Activated CD8-positive, alpha-beta T cell treated with anti-CD3 and anti-CD28 coated beads for 36 hours (primary cell): ENCODE measurements at regions not wholly inside any gene's neighbourhood (a gene's known extent, or its start where the extent isn't known, plus 50 kb on each side); places are given as distances from the start of the nearest gene placed in this dataset.

ENCODE experiments used
- ATAC-seq: fragments of 200-7000 bp; cut with Tn5 transposase; one replicate; pipeline ENCODE4 v1.10.0; 2021; ENCODE audit warnings: mild to moderate bottlenecking, moderate library complexity
- CTCF ChIA-PET: fragments of 350-600 bp; sonication (Branson Sonifier 250); formaldehyde crosslinking; loops from one replicate; lab custom pipeline; 2021; ENCODE audit warnings: antibody characterized with exemption; lab: Charles Lee
- POLR2A ChIA-PET: fragments of 350-600 bp; sonication (Branson Sonifier 250); formaldehyde crosslinking; loops from one replicate; lab custom pipeline; 2021; ENCODE audit warnings: antibody characterized with exemption; lab: Charles Lee
- DNase-seq: peaks from one replicate; pipeline ENCODE4 v3.0.0-alpha.2; 2020
- H3K27ac Mint-ChIP-seq: one replicate; pipeline ENCODE4 v1.8.0; 2021; ENCODE audit warnings: mild to moderate bottlenecking, mixed read lengths
- H3K27me3 Mint-ChIP-seq: one replicate; pipeline ENCODE4 v1.8.0; 2021; ENCODE audit warnings: mixed read lengths
- H3K36me3 Mint-ChIP-seq: one replicate; pipeline ENCODE4 v1.8.0; 2021; ENCODE audit warnings: low read depth, mixed read lengths
- H3K4me1 Mint-ChIP-seq: one replicate; pipeline ENCODE4 v1.8.0; 2021; ENCODE audit warnings: low read depth, mixed read lengths
- H3K4me3 Mint-ChIP-seq: one replicate; pipeline ENCODE4 v1.8.0; 2021; ENCODE audit warnings: mild to moderate bottlenecking, moderate library complexity, mixed read lengths
- H3K9me3 Mint-ChIP-seq: one replicate; pipeline ENCODE4 v1.8.0; 2021; ENCODE audit warnings: mixed read lengths
- intact Hi-C: fragments of 100-400 bp; cut with micrococcal nuclease; formaldehyde crosslinking; loops from one replicate; pipeline ENCODE4 v1.10.0; 2022
- TF ChIP-seq, protein P1 (sequence below): fragments of 200-600 bp; IDR thresholded peaks from one replicate; pipeline ENCODE4 v1.8.0; 2022; ENCODE audit warnings: antibody characterized with exemption, mild to moderate bottlenecking

DNA sequence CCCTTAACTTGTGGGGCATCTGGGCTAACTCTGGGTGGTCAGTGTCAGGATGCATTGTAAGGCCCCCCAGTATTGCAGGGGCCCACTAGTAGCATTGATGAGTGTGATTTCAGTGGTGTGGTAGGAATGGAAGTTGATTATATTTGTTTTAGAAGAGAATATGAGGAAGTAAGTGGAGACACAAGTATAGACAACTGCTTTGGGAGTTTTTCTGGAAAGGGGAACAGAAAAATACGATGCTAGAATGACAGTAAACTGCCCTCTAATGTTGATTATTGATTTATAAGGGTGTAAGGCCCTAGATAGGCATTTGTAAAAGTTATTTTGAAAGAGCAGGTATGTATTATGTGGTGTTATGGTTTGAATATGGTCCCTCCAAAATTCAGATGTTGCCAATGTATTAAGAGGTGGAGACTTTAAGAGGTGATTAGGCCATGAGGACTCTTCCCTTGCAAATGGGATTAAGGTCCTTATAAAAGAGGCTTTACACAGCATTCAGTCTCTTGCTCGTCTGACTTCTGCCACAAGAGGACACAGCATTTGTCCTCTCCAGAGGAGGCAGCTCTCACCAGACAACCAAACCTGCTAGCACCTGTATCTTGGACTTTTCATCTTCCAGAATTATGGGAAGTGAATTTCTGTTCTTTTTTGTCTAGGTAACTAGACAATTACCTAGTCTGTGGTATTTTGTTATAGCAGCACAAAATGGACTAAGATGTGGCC, 135.9 kb upstream of the DTNBP1 start:
- H3K27ac Mint-ChIP-seq: no peak overlapping the region
- no peak overlapping the region for H3K4me3 Mint-ChIP-seq
- ChIA-PET CTCF (interaction anchor here (0.7 kb wide), 1 partner anchor 653 kb away, joined by 3 read pairs; no protein-coding TSS in a partner anchor), POLR2A (no interaction called here)
- H3K9me3 Mint-ChIP-seq: peaks cover 11% of the 10 kb centered on the region
- intact Hi-C loops: no loop called here
- no peaks in the 10 kb centered on the region for H3K36me3 Mint-ChIP-seq
- no peaks in the 10 kb centered on the region for H3K4me1 Mint-ChIP-seq
- ATAC-seq (no peak), DNase-seq (no peak)
- H3K27me3 Mint-ChIP-seq: no peaks in the 10 kb centered on the region
- TF ChIP-seq, protein P1, sequence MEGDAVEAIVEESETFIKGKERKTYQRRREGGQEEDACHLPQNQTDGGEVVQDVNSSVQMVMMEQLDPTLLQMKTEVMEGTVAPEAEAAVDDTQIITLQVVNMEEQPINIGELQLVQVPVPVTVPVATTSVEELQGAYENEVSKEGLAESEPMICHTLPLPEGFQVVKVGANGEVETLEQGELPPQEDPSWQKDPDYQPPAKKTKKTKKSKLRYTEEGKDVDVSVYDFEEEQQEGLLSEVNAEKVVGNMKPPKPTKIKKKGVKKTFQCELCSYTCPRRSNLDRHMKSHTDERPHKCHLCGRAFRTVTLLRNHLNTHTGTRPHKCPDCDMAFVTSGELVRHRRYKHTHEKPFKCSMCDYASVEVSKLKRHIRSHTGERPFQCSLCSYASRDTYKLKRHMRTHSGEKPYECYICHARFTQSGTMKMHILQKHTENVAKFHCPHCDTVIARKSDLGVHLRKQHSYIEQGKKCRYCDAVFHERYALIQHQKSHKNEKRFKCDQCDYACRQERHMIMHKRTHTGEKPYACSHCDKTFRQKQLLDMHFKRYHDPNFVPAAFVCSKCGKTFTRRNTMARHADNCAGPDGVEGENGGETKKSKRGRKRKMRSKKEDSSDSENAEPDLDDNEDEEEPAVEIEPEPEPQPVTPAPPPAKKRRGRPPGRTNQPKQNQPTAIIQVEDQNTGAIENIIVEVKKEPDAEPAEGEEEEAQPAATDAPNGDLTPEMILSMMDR: no peak

GRCh38 chr6:15796844-15797243, 134.0 kb upstream of the DTNBP1 start:
- H3K9me3 Mint-ChIP-seq: peaks cover 11% of the 10 kb centered on the region
- H3K4me1 Mint-ChIP-seq: no peaks in the 10 kb centered on the region
- intact Hi-C loops: no loop called here
- no peaks in the 10 kb centered on the region for H3K36me3 Mint-ChIP-seq
- DNase-seq (no peak), ATAC-seq (no peak)
- H3K27me3 Mint-ChIP-seq: no peaks in the 10 kb centered on the region
- POLR2A ChIA-PET: no interaction called here
- no peak overlapping the region for H3K4me3 Mint-ChIP-seq
- CTCF ChIA-PET: no interaction called here
- H3K27ac Mint-ChIP-seq: no peak overlapping the region
- TF ChIP-seq, protein P1: no peak

DNA sequence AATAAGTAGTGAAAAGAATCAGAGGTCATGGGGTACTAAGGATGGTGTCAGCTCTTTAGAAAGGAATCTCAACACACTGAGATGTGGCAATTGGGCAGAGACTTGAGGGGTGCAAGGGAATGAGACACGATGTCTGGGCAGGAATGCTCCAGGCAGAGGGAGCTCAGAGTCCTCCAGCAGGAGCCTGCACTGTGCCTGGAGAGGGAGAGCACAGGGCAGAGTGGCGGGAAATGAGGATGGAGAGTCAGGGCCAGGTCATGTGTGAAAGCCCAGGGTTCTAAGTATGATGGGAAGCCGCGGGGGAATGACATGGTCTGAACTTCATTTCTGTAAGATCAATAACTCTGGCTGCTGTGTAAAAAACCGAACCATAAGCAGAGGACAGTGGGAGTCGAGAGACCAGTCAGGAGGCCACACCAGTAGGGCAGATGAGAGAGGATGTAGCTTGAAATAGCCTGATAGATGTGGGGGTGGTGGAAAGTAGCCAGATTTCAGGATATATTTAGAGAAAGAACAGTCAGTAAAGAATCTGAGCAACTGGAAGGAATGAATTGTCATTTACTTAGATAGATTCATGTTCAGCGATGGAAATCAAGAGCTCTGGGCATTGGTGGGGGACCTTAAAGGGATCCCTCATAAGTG, 133.4 kb upstream of the DTNBP1 start:
- Mint-ChIP-seq H3K27ac (no peak overlapping the region), H3K4me1 (no peaks in the 10 kb centered on the region), H3K9me3 (peaks cover 11% of the 10 kb centered on the region), H3K27me3 (no peaks in the 10 kb centered on the region), H3K36me3 (no peaks in the 10 kb centered on the region), H3K4me3 (no peak overlapping the region)
- intact Hi-C loops: no loop called here
- TF ChIP-seq, protein P1: no peak
- DNase-seq: no peak
- ChIA-PET POLR2A (no interaction called here), CTCF (interaction anchor here (0.9 kb wide), 1 partner anchor 17 kb away, joined by 3 read pairs; no protein-coding TSS in a partner anchor)
- no peak for ATAC-seq

- Mint-ChIP-seq H3K9me3 (peaks cover 11% of the 10 kb centered on the region), H3K36me3 (no peaks in the 10 kb centered on the region), H3K4me3 (no peak overlapping the region), H3K4me1 (no peaks in the 10 kb centered on the region), H3K27me3 (no peaks in the 10 kb centered on the region), H3K27ac (no peak overlapping the region)
- no peak for ATAC-seq
- TF ChIP-seq, protein P1: no peak
- intact Hi-C loops: no loop called here
- POLR2A ChIA-PET: interaction anchor here (0.6 kb wide), 1 partner anchor 341 kb away, joined by 3 read pairs; no protein-coding TSS in a partner anchor
- no peak for DNase-seq
- CTCF ChIA-PET: interaction anchor here (1.7 kb wide), 1 partner anchor 335 kb away, joined by 3 read pairs; the partner anchor contains the start of gene MYLIP
These were observed 131.0 kb upstream of the DTNBP1 start for GRCh38 chr6:15793826-15794225.

DNA sequence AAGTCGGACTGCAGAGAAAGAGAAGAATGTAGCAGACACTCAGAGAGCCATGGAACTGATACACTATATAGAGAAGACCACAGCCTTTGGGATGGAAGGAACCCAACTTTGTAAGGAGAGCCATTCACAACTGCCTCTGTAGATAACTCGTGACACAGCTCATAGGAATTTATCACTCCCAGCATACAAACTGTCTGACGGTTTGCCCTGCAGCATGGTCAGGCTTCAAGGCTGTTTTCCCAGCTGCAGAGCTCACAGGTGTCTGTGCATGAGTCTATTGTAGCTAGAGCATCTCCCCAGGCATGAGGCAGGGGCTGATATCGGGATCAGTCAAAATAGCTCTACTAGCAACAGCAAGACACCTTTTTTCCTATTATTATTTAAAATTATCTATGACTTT, 130.5 kb upstream of the DTNBP1 start:
- POLR2A ChIA-PET: interaction anchor here (0.6 kb wide), 1 partner anchor 341 kb away, joined by 3 read pairs; no protein-coding TSS in a partner anchor
- Mint-ChIP-seq H3K36me3 (no peaks in the 10 kb centered on the region), H3K9me3 (peaks cover 9% of the 10 kb centered on the region), H3K4me3 (no peak overlapping the region), H3K27ac (no peak overlapping the region), H3K27me3 (no peaks in the 10 kb centered on the region), H3K4me1 (no peaks in the 10 kb centered on the region)
- TF ChIP-seq, protein P1: no peak
- intact Hi-C loops: no loop called here
- CTCF ChIA-PET: interaction anchor here (1.7 kb wide), 1 partner anchor 335 kb away, joined by 3 read pairs; the partner anchor contains the start of gene MYLIP
- ATAC-seq: no peak
- no peak for DNase-seq
